LNCAP (cell line): ENCODE measurements at regions not wholly inside any gene's neighbourhood (a gene's known extent, or its start where the extent isn't known, plus 50 kb on each side); places are given as distances from the start of the nearest gene placed in this dataset.

Experiments
- TF ChIP-seq, protein P1 (sequence below): fragments of 450-650 bp; IDR thresholded peaks from 2 replicates; pipeline ENCODE4 v1.5.1; 2017; ENCODE audit warnings: mild to moderate bottlenecking

DNA sequence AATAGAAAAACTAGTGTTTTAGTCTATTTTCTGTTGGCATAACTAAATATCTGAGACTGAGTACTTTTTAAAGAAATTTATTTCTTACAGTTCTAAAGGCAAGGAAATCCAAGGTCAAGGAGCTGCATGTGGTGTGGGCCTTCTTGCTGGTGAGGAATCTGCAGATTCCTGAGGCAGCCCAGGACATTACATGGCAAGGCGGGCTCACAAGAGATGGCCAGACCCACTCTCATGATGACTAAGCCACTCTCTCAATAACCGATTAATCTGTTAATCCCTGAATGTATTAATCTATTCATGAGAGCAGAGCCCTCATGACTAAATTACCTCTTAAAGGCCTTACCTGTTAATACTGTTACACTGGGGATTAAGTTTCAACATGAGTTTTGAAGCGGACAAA lies 340.8 kb downstream of the GRXCR1 start:
- TF ChIP-seq, protein P1, sequence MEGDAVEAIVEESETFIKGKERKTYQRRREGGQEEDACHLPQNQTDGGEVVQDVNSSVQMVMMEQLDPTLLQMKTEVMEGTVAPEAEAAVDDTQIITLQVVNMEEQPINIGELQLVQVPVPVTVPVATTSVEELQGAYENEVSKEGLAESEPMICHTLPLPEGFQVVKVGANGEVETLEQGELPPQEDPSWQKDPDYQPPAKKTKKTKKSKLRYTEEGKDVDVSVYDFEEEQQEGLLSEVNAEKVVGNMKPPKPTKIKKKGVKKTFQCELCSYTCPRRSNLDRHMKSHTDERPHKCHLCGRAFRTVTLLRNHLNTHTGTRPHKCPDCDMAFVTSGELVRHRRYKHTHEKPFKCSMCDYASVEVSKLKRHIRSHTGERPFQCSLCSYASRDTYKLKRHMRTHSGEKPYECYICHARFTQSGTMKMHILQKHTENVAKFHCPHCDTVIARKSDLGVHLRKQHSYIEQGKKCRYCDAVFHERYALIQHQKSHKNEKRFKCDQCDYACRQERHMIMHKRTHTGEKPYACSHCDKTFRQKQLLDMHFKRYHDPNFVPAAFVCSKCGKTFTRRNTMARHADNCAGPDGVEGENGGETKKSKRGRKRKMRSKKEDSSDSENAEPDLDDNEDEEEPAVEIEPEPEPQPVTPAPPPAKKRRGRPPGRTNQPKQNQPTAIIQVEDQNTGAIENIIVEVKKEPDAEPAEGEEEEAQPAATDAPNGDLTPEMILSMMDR, result no peak

DNA sequence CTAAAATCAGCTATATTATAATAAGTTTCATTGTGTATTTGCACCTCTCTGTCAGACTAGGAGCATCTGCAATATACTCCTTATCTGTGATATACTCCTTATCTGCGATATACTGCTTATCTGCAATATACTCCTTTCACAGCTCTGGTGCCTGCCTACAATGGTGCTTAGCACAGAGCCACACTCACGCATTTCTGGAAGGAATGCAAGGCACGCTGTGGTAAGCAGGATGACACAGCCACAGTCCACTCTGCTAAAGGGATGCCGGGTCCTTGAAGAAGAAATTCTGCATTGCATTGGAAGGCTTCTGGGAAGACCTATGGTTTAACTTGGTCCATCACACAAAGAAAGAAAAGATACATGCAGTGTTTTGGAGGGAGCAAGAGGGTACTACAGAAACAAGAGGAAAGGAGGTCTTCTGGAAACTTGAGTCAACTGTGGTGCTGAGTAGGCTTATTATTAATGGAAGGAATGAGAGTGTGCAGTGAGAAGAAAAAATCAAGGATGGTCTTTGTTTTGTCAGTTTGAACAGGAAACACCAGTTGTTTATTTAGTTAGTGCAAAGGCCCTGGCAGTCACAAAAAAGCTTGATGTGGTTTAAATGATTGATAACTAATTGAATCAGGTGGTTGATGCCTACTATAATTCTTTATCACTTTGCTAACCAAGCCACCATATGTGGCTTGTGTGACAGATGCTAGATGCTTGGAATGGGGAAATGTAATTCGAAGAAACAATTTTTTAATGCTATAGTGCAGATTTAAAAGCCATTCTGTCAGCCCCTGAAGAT lies 342.3 kb downstream of the GRXCR1 start:
- TF ChIP-seq, protein P1, result no peak

DNA sequence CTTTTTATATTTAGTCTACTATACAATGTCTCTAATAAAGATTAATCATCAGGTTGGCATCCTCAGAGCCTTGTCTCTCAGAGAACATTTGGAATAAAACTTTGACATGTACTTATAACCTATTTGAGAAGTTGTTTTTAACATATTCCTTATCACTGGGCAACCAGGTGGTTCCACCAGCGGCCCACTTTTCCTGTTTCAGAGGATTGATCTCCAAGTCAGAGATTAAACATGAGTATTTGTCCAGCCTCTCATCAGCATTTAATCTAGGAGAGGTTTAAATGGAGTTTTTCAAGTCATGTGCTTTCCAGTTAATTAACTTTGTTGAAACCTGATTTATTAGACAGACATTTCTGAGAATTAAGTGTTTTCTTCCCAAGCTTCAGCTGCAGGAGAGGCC lies 345.5 kb downstream of the GRXCR1 start:
- TF ChIP-seq, protein P1, result no peak

- TF ChIP-seq, protein P1, result no peak
Observed at GRCh38 chr4:43238585-43238984, 346.1 kb downstream of the GRXCR1 start.

GRCh38 chr4:43241104-43241503 lies 348.6 kb downstream of the GRXCR1 start:
- TF ChIP-seq, protein P1, result no peak

DNA sequence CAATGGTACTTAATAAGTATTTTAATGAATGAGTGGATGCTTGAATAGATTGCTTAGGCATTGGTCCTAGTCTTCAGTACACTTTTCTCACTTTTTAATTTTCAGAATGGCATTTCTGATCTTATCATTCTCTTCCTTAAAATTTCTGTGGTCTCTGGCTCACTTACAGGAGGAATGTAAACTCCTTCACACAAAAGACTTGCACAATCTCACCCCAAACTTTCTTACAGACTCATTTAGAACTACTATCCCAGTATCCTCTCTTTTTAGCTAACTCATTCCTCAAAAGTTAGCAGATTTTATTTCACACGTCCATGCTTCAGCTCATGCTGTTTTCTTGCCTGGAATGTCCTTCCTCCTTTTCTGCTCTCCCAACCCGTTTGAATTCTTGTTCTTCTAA lies 350.1 kb downstream of the GRXCR1 start:
- TF ChIP-seq, protein P1, result no peak

GRCh38 chr4:43243433-43244116 lies 351.1 kb downstream of the GRXCR1 start:
- TF ChIP-seq, protein P1, result no peak
